ENCODE measurements at regions not wholly inside any gene's neighbourhood (a gene's known extent, or its start where the extent isn't known, plus 50 kb on each side); places are given as distances from the start of the nearest gene placed in this dataset.
A peak's percentile ranks its signal among the peaks of the same experiment; 100 is the strongest.

- peak; percentile 70 for DNase-seq
Measured at GRCh38 chr3:164539215-164539614, 539.1 kb downstream of the SI start.

GRCh38 chr3:164537485-164537884 is 540.8 kb downstream of the SI start:
- no peak for DNase-seq

- DNase-seq, result peak; percentile 61
Measured at GRCh38 chr3:164533275-164533674, 545.0 kb downstream of the SI start.

GRCh38 chr3:164526250-164526649 is 552.0 kb downstream of the SI start:
- no peak for DNase-seq

- DNase-seq, result no peak
Measured at GRCh38 chr3:164524201-164524600, 554.1 kb downstream of the SI start.

- DNase-seq, result no peak
Measured at GRCh38 chr3:164522073-164522763, 556.1 kb downstream of the SI start.

- no peak for DNase-seq
Measured at GRCh38 chr3:164521644-164522043, 556.7 kb downstream of the SI start.

GRCh38 chr3:164521139-164521538 is 557.2 kb downstream of the SI start:
- DNase-seq, result no peak

GRCh38 chr3:164515256-164515655 is 563.0 kb downstream of the SI start:
- no peak for DNase-seq

- no peak for DNase-seq
Measured at GRCh38 chr3:164514576-164514975, 563.7 kb downstream of the SI start.

- no peak for DNase-seq
Measured at GRCh38 chr3:164507886-164508285, 570.4 kb downstream of the SI start.

- DNase-seq, result no peak
Measured at GRCh38 chr3:164498917-164499316, 579.4 kb downstream of the SI start.

GRCh38 chr3:164488893-164489292 is 589.4 kb downstream of the SI start:
- no peak for DNase-seq

GRCh38 chr3:164486150-164486549 is 592.1 kb downstream of the SI start:
- no peak for DNase-seq

- DNase-seq, result peak; percentile 25
Measured at GRCh38 chr3:164479978-164480377, 598.3 kb downstream of the SI start.

- DNase-seq, result no peak
Measured at GRCh38 chr3:164479406-164479805, 598.9 kb downstream of the SI start.

GRCh38 chr3:164478323-164478722 is 600.0 kb downstream of the SI start:
- no peak for DNase-seq

GRCh38 chr3:164477403-164477802 is 600.9 kb downstream of the SI start:
- no peak for DNase-seq

- no peak for DNase-seq
Measured at GRCh38 chr3:164476631-164477030, 601.7 kb downstream of the SI start.

- DNase-seq, result no peak
Measured at GRCh38 chr3:164470471-164470870, 607.8 kb downstream of the SI start.

GRCh38 chr3:164468055-164468454 is 610.2 kb downstream of the SI start:
- no peak for DNase-seq

- no peak for DNase-seq
Measured at GRCh38 chr3:164467007-164467406, 611.3 kb downstream of the SI start.

- DNase-seq, result no peak
Measured at GRCh38 chr3:164465172-164465571, 613.1 kb downstream of the SI start.

- DNase-seq, result peak; percentile 46
Measured at GRCh38 chr3:164460851-164461250, 617.4 kb downstream of the SI start.

- DNase-seq, result peak; percentile 64
Measured at GRCh38 chr3:164459521-164460151, 618.7 kb downstream of the SI start.

All from NCI-H2029 treated with DMSO at 0.1 percent for 48 hours (cell line).